ENCODE measurements at regions not wholly inside any gene's neighbourhood (a gene's known extent, or its start where the extent isn't known, plus 50 kb on each side); places are given as distances from the start of the nearest gene placed in this dataset.

- no peak for DNase-seq
Measured at GRCh38 chr10:21315645-21316220, 209.7 kb downstream of the SKIDA1 start.

GRCh38 chr10:21314906-21315644, 210.4 kb downstream of the SKIDA1 start:
- DNase-seq = no peak

- DNase-seq = no peak
Measured at GRCh38 chr10:21314111-21314626, 211.3 kb downstream of the SKIDA1 start.

- DNase-seq = no peak
Measured at GRCh38 chr10:21313691-21314090, 211.8 kb downstream of the SKIDA1 start.

GRCh38 chr10:21311426-21311825, 214.1 kb downstream of the SKIDA1 start:
- DNase-seq = no peak

- DNase-seq = no peak
Measured at GRCh38 chr10:21309427-21309826, 216.1 kb downstream of the SKIDA1 start.

- DNase-seq = no peak
Measured at GRCh38 chr10:21308946-21309345, 216.5 kb downstream of the SKIDA1 start.

GRCh38 chr10:21308018-21308417, 217.5 kb downstream of the SKIDA1 start:
- no peak for DNase-seq

GRCh38 chr10:21304608-21305007, 220.9 kb downstream of the SKIDA1 start:
- no peak for DNase-seq

GRCh38 chr10:21304198-21304597, 221.3 kb downstream of the SKIDA1 start:
- no peak for DNase-seq

- no peak for DNase-seq
Measured at GRCh38 chr10:21300551-21300950, 224.9 kb downstream of the SKIDA1 start.

GRCh38 chr10:21299330-21299729, 226.2 kb downstream of the SKIDA1 start:
- DNase-seq = no peak

GRCh38 chr10:21298701-21299100, 226.8 kb downstream of the SKIDA1 start:
- no peak for DNase-seq

- DNase-seq = no peak
Measured at GRCh38 chr10:21297603-21298383, 227.7 kb downstream of the SKIDA1 start.

- no peak for DNase-seq
Measured at GRCh38 chr10:21296575-21297355, 228.7 kb downstream of the SKIDA1 start.

GRCh38 chr10:21293518-21294356, 231.7 kb downstream of the SKIDA1 start:
- DNase-seq = peak; percentile 18

GRCh38 chr10:21292763-21293517, 232.5 kb downstream of the SKIDA1 start:
- DNase-seq = no peak

- DNase-seq = no peak
Measured at GRCh38 chr10:21290499-21291160, 234.9 kb downstream of the SKIDA1 start.

GRCh38 chr10:21289961-21290360, 235.5 kb downstream of the SKIDA1 start:
- DNase-seq = no peak

GRCh38 chr10:21289271-21289670, 236.2 kb downstream of the SKIDA1 start:
- no peak for DNase-seq
